ENCODE measurements at regions not wholly inside any gene's neighbourhood (a gene's known extent, or its start where the extent isn't known, plus 50 kb on each side); places are given as distances from the start of the nearest gene placed in this dataset.

GRCh38 chr12:115847398-115847797 lies 430.1 kb downstream of the MED13L start:
- TF ChIP-seq MAX (IDR thresholded peaks at IDR 0.05) (no peak), POLR2A (IDR thresholded peaks at IDR 0.05; ENCODE audit: control extremely low read depth in 1 of 2, low read depth in 2 of 2, low read length in 2 of 2) (no peak), CHD2 (IDR thresholded peaks at IDR 0.05; ENCODE audit: low read length) (no peak), SP4 (IDR thresholded peaks at IDR 0.05; ENCODE audit: low read length) (no peak), RAD21 (IDR thresholded peaks at IDR 0.05 in 1 of 2, conservative IDR thresholded peaks at IDR 0.05 in 1 of 2; ENCODE audit: low read depth in 2 of 2, low read length in 2 of 2) (no peak), SUZ12 (IDR thresholded peaks at IDR 0.05; ENCODE audit: low read length) (no peak), ATF3 (IDR thresholded peaks at IDR 0.05; ENCODE audit: insufficient read depth, low read depth, low read length) (no peak)

All from H1 (cell line).